BJ (cell line): ENCODE measurements at regions not wholly inside any gene's neighbourhood (a gene's known extent, or its start where the extent isn't known, plus 50 kb on each side); places are given as distances from the start of the nearest gene placed in this dataset.

Source experiments
- CTCF ChIA-PET: fragments of 350-600 bp; formaldehyde crosslinking; extraction: SDS; loops from one replicate; lab custom pipeline; 2021; ENCODE audit warnings: antibody characterized with exemption, inconsistent platforms; lab: Yijun Ruan, JAX
- POLR2A ChIA-PET: fragments of 300-600 bp; sonication (Branson Sonifier 250); formaldehyde crosslinking; extraction: SDS; loops from one replicate; lab custom pipeline; 2021; ENCODE audit warnings: antibody characterized with exemption; lab: Charles Lee
- DNase-seq: peaks from one replicate; pipeline ENCODE4 v3.0.0-alpha.2; 2011; ENCODE audit warnings: low read depth
- H3K27me3 ChIP-seq: 2 replicates; pipeline ENCODE4 v1.6.0; 2011; ENCODE audit warnings: low read length; ENCODE audit not compliant: control insufficient read depth, insufficient read depth
- H3K36me3 ChIP-seq: 2 replicates; pipeline ENCODE4 v1.5.1; 2011; ENCODE audit warnings: low read length; ENCODE audit not compliant: control insufficient read depth, insufficient read depth
- H3K4me3 ChIP-seq: 2 replicates; pipeline ENCODE4 v1.5.1; 2011; ENCODE audit warnings: low read depth, mild to moderate bottlenecking, control low read depth, low read length
- CTCF ChIP-seq: IDR thresholded peaks from 2 replicates; pipeline ENCODE4 v1.5.1; 2011; ENCODE audit warnings: low read depth, mild to moderate bottlenecking, control low read depth, inconsistent platforms, low read length, moderate library complexity; ENCODE audit not compliant: insufficient read depth

- Histone ChIP-seq H3K27me3 (peaks cover 4% of the 10 kb centered on the region), H3K36me3 (no peaks in the 10 kb centered on the region), H3K4me3 (no peak overlapping the region)
- TF ChIP-seq CTCF = no peak
- ChIA-PET CTCF (no interaction called here), POLR2A (no interaction called here)
- DNase-seq = no peak
Observed at GRCh38 chr10:133006202-133006601, 63.8 kb upstream of the CFAP46 start.

- Histone ChIP-seq H3K36me3 (no peaks in the 10 kb centered on the region), H3K4me3 (no peak overlapping the region), H3K27me3 (peaks cover 4% of the 10 kb centered on the region)
- POLR2A ChIA-PET = no interaction called here
- DNase-seq = no peak
- TF ChIP-seq CTCF = no peak
- CTCF ChIA-PET = no interaction called here
Observed at GRCh38 chr10:133004478-133004877, 62.1 kb upstream of the CFAP46 start.

GRCh38 chr10:133003188-133003587 is 60.8 kb upstream of the CFAP46 start:
- DNase-seq = no peak
- ChIA-PET CTCF (no interaction called here), POLR2A (no interaction called here)
- H3K27me3 ChIP-seq = peaks cover 4% of the 10 kb centered on the region
- no peak overlapping the region for H3K4me3 ChIP-seq
- no peaks in the 10 kb centered on the region for H3K36me3 ChIP-seq
- TF ChIP-seq CTCF = no peak

- ChIA-PET POLR2A (no interaction called here), CTCF (no interaction called here)
- no peak for DNase-seq
- no peaks in the 10 kb centered on the region for H3K36me3 ChIP-seq
- no peak overlapping the region for H3K4me3 ChIP-seq
- no peak for TF ChIP-seq CTCF
- peaks cover 4% of the 10 kb centered on the region for H3K27me3 ChIP-seq
Observed at GRCh38 chr10:133002685-133003084, 60.3 kb upstream of the CFAP46 start.

GRCh38 chr10:133001114-133001513 is 58.7 kb upstream of the CFAP46 start:
- no peak overlapping the region for H3K4me3 ChIP-seq
- no peak for TF ChIP-seq CTCF
- H3K27me3 ChIP-seq = peaks cover 4% of the 10 kb centered on the region
- DNase-seq = no peak
- CTCF ChIA-PET = no interaction called here
- H3K36me3 ChIP-seq = no peaks in the 10 kb centered on the region
- POLR2A ChIA-PET = no interaction called here
